ENCODE measurements at regions not wholly inside any gene's neighbourhood (a gene's known extent, or its start where the extent isn't known, plus 50 kb on each side); places are given as distances from the start of the nearest gene placed in this dataset.

- no peak for DNase-seq
Measured at GRCh38 chr19:34120846-34121639, 51.3 kb upstream of the LSM14A start.

All from DMS153 (cell line).